NT2/D1 (cell line): ENCODE measurements at regions not wholly inside any gene's neighbourhood (a gene's known extent, or its start where the extent isn't known, plus 50 kb on each side); places are given as distances from the start of the nearest gene placed in this dataset.
"Not testable (repeated sequence)": the region's sequence is repeated elsewhere in the genome, so short reads cannot be mapped to it uniquely, and the experiment has no call there.

Source experiments
- DNase-seq: peaks from one replicate; pipeline ENCODE4 v3.0.0-alpha.2; 2011; ENCODE audit warnings: low read depth, low spot score
- H3K27me3 ChIP-seq: 2 replicates; pipeline ENCODE4 v1.6.0; 2011; ENCODE audit warnings: mild to moderate bottlenecking; ENCODE audit not compliant: insufficient read length, insufficient read depth
- H3K36me3 ChIP-seq: 2 replicates; pipeline ENCODE4 v1.6.1; 2011; ENCODE audit warnings: mild to moderate bottlenecking, low read length, mixed read lengths; ENCODE audit not compliant: insufficient read depth, insufficient read length
- H3K4me1 ChIP-seq: 2 replicates; pipeline ENCODE4 v1.5.1; 2011; ENCODE audit not compliant: insufficient read depth, insufficient read length
- H3K4me3 ChIP-seq: 2 replicates; pipeline ENCODE4 v1.5.1; 2011; ENCODE audit warnings: low read depth; ENCODE audit not compliant: insufficient read length
- H3K9ac ChIP-seq: 2 replicates; pipeline ENCODE4 v1.6.0; 2011; ENCODE audit warnings: low read depth; ENCODE audit not compliant: insufficient read length
- H3K9me3 ChIP-seq: 2 replicates; pipeline ENCODE4 v1.5.1; 2011; ENCODE audit warnings: mild to moderate bottlenecking, low read length; ENCODE audit not compliant: insufficient read depth
- SUZ12 ChIP-seq: IDR thresholded peaks from 2 replicates; pipeline ENCODE4 v1.6.1; 2011; ENCODE audit not compliant: insufficient read length, insufficient read depth; ENCODE audit errors: extremely low read depth
- YY1 ChIP-seq: IDR thresholded peaks from 2 replicates; pipeline ENCODE4 v1.6.1; 2011; ENCODE audit not compliant: insufficient read length, insufficient read depth
- ZNF274 ChIP-seq: IDR thresholded peaks from 2 replicates; pipeline ENCODE4 v1.6.1; 2011; ENCODE audit warnings: mild to moderate bottlenecking, low read depth, low read length

DNA sequence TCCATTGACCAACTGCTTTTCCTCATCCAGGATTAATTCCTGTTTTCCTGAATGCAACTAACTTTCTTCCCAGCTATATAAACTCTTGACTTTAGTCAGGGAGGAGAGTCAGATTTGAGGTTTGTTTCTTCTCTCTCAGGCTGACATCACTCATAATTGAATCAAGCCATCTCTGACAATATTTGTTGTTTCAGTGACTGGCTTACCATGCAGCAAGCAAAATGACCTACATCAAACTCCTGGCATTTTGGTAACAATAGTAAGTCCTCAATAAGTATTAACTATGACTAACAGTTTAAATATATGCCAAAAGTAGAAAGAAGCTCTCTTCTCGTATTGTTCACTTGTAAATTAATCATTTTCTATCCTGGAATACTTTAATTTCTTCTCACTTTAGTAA, 625.7 kb upstream of the KCND2 start:
- no peak overlapping the region for H3K4me3 ChIP-seq

DNA sequence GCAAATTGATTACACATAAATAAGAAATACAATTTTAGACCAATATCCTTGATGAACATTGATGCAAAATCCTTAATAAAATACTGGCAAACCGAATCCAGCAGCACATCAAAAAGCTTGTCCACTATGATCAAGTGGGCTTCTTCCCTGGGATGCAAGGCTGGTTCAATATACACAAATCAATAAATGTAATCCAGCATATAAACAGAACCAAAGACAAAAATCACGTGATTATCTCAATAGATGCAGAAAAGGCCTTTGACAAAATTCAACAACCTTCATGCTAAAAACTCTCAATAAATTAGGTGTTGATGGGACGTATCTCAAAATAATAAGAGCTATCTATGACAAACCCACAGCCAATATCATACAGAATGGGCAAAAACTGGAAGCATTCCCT, 624.2 kb upstream of the KCND2 start:
- not testable (repeated sequence) for H3K4me1 ChIP-seq, H3K27me3 ChIP-seq, H3K4me3 ChIP-seq, H3K9ac ChIP-seq, H3K36me3 ChIP-seq, H3K9me3 ChIP-seq, DNase-seq

More for the DNA sequence above, 625.7 kb upstream of the KCND2 start:
- no peaks in the 10 kb centered on the region for H3K27me3 ChIP-seq
- no peak for DNase-seq
- H3K36me3 ChIP-seq: no peaks in the 10 kb centered on the region
- TF ChIP-seq YY1: no peak
- TF ChIP-seq ZNF274: no peak
- TF ChIP-seq SUZ12: no peak
- H3K9ac ChIP-seq: no peak overlapping the region
- no peaks in the 10 kb centered on the region for H3K9me3 ChIP-seq
- no peaks in the 10 kb centered on the region for H3K4me1 ChIP-seq

DNA sequence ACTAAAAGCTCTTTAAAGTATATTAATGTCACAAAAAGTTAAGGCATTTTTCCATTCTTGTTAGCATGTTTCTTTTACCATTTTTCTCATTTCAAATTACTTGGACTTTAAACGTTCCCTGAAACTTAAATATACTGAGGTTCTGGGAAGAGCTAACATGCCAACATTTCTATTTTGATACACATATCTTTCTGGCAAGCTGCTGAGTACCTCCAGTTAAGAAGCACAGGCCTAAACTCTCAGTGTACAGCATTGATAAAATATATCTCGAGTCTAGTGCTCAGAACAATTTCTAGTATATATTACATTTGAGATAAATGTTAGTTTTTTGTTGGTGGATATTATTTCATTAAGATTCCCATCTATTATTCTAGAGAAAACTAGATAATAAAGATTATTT, 612.9 kb upstream of the KCND2 start:
- no peaks in the 10 kb centered on the region for H3K27me3 ChIP-seq
- no peaks in the 10 kb centered on the region for H3K4me1 ChIP-seq
- H3K36me3 ChIP-seq: no peaks in the 10 kb centered on the region
- no peak overlapping the region for H3K9ac ChIP-seq
- no peak for DNase-seq
- TF ChIP-seq ZNF274 (no peak), SUZ12 (no peak), YY1 (no peak)
- no peak overlapping the region for H3K4me3 ChIP-seq
- no peaks in the 10 kb centered on the region for H3K9me3 ChIP-seq

DNA sequence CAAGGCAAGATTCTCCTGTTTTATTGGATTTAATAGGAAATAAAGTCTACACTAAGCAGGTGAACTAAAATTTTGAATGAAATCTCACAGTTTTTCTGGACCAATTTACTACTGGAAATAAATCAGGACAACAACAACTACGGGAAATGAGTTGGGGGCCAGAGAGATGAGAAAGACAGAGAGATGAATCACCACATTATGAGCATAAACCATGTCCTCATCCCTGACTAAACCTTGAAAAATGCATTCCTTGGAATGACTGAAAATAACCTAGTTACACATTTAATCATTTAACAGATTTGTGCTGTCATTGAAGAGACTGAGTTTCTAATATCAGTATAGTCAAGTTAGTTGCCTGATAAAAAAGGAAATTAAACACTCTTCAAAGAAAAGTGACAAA, 608.4 kb upstream of the KCND2 start:
- no peaks in the 10 kb centered on the region for H3K36me3 ChIP-seq
- H3K4me1 ChIP-seq: no peaks in the 10 kb centered on the region
- no peaks in the 10 kb centered on the region for H3K27me3 ChIP-seq
- no peak overlapping the region for H3K4me3 ChIP-seq
- H3K9ac ChIP-seq: no peak overlapping the region
- no peaks in the 10 kb centered on the region for H3K9me3 ChIP-seq
- TF ChIP-seq YY1 (no peak), ZNF274 (no peak)
- DNase-seq: no peak

DNA sequence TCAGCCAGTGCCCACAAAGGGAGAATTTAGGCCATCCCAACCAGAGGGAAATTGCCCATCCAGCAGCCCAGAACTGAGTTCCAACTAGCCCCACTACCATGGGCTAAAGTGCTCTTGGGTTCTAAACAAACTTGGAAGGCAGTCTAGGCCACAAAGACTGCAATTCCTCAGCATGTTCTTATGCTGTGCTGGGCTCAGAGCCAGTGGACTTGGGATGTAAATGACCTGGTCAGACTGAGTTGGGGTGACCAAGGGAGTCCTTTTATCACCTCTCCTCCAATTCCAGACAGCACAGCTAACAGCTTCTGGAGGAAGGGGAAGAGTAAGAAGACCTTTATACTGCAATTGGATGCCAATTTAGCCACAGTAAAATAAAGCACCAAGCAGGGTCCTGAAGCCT, 607.2 kb upstream of the KCND2 start:
- Histone ChIP-seq H3K4me3 (no peak overlapping the region), H3K9me3 (no peaks in the 10 kb centered on the region), H3K4me1 (no peaks in the 10 kb centered on the region), H3K9ac (no peak overlapping the region), H3K36me3 (no peaks in the 10 kb centered on the region), H3K27me3 (no peaks in the 10 kb centered on the region)
- TF ChIP-seq ZNF274: no peak
- TF ChIP-seq YY1: no peak
- TF ChIP-seq SUZ12: no peak
- DNase-seq: no peak

DNA sequence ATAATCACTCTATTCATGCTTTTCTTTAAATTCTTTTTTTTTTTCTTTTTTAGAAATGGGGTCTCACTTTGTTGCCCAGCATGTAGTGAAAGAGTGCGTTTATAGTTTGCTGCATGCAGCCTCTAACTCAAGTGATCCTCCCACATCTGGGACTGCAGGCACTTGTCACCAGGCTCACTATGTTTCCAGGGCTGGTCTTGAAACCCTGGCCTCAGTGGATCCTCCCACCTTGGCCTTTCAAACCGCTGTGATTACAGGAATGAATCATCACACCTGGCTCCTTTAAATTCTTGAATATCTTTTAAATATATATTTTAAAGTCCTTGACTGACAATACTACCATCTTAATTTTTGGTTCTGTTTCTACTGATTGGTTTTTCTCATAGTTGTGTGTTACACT, 591.6 kb upstream of the KCND2 start:
- Histone ChIP-seq H3K27me3 (no peaks in the 10 kb centered on the region), H3K4me1 (no peaks in the 10 kb centered on the region), H3K36me3 (no peaks in the 10 kb centered on the region), H3K9ac (no peak overlapping the region), H3K4me3 (no peak overlapping the region), H3K9me3 (no peaks in the 10 kb centered on the region)
- no peak for TF ChIP-seq SUZ12
- no peak for TF ChIP-seq ZNF274
- TF ChIP-seq YY1: no peak
- no peak for DNase-seq

DNA sequence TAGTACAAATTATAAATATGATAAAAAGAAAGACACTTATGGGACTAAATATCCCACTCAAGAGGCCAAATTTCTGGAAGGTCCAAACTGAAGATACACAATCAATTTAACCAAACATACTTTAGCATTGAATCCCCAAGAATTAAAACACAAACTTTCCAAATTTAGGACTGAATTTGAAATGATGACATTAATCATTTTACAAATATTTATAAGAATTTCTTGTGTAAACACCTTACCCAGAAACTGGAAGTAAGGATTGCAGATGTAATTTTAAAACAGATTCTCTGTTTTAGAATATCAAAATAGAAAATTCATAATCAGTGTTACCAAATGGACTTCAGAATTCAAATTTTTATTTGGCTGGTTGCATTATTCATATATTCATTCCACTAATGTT, 588.2 kb upstream of the KCND2 start:
- H3K9ac ChIP-seq: no peak overlapping the region
- H3K4me3 ChIP-seq: no peak overlapping the region
- TF ChIP-seq SUZ12: no peak
- no peak for TF ChIP-seq YY1
- H3K27me3 ChIP-seq: no peaks in the 10 kb centered on the region
- H3K36me3 ChIP-seq: no peaks in the 10 kb centered on the region
- no peaks in the 10 kb centered on the region for H3K9me3 ChIP-seq
- DNase-seq: no peak
- H3K4me1 ChIP-seq: no peaks in the 10 kb centered on the region

DNA sequence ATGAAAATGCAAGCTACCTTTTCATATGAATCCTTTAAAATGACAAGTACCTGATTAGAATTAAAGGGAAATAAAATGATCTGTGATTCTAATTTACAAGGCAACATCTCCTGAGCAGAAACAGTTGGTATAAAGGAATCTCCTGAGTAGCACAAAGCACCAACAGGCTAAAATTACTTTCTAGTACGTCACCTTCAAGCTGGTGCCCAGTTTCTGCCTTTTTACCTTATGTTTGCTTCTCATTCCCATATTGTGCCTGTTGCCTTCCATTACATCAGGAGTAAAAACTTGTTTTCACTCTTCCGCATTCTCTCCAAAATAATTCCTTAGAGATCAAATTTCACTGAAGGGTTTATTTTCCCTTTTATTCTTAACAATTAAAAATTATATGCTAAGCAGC, 587.1 kb upstream of the KCND2 start:
- no peak for DNase-seq
- Histone ChIP-seq H3K27me3 (no peaks in the 10 kb centered on the region), H3K9me3 (no peaks in the 10 kb centered on the region), H3K9ac (no peak overlapping the region), H3K4me3 (no peak overlapping the region), H3K4me1 (no peaks in the 10 kb centered on the region), H3K36me3 (no peaks in the 10 kb centered on the region)
- TF ChIP-seq ZNF274: no peak
- no peak for TF ChIP-seq YY1
- no peak for TF ChIP-seq SUZ12

DNA sequence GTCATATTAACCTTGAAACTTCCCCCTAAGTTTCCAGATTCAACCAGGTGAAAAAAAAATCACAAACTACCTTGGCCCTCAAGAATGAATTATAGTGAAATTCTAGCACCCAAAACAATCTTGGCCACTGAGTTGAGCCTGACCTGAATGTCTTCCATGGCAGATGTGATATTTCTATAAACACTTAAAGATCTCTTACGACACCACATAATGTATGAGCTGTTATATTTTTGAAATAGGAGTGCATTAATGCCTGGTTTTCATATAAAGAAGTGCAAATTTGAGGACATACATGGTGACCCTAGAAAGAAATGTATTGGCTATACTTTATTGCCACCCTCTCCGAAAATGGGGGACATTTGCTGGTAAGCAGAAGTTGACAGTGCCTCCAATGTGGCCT, 584.1 kb upstream of the KCND2 start:
- Histone ChIP-seq H3K4me1 (no peaks in the 10 kb centered on the region), H3K9ac (no peak overlapping the region)

More for the DNA sequence above, 584.1 kb upstream of the KCND2 start:
- DNase-seq: no peak
- H3K9me3 ChIP-seq: no peaks in the 10 kb centered on the region
- no peak overlapping the region for H3K4me3 ChIP-seq
- H3K36me3 ChIP-seq: no peaks in the 10 kb centered on the region
- TF ChIP-seq ZNF274: no peak
- TF ChIP-seq YY1: no peak
- TF ChIP-seq SUZ12: no peak
- H3K27me3 ChIP-seq: no peaks in the 10 kb centered on the region
